Testis (tissue), 2 donors: ENCODE measurements at regions not wholly inside any gene's neighbourhood (a gene's known extent, or its start where the extent isn't known, plus 50 kb on each side); places are given as distances from the start of the nearest gene placed in this dataset.

Source experiments
- POLR2A ChIP-seq: fragments of 450-650 bp; IDR thresholded peaks from one replicate; pipeline ENCODE4 v1.6.1; 2017; ENCODE audit warnings: antibody characterized with exemption, mild to moderate bottlenecking, moderate library complexity
- TF ChIP-seq, protein P1 (sequence below), 3 experiments: fragments of 450-650 bp in 2 of 3; fragments of 200-600 bp in 1 of 3; sonication (generic) in 1 of 3; IDR thresholded peaks; one replicate each; pipeline ENCODE4 v1.5.1; 2016 to 2019; ENCODE audit warnings: antibody characterized with exemption in 3 of 3, mild to moderate bottlenecking in 2 of 3, moderate library complexity in 1 of 3

DNA sequence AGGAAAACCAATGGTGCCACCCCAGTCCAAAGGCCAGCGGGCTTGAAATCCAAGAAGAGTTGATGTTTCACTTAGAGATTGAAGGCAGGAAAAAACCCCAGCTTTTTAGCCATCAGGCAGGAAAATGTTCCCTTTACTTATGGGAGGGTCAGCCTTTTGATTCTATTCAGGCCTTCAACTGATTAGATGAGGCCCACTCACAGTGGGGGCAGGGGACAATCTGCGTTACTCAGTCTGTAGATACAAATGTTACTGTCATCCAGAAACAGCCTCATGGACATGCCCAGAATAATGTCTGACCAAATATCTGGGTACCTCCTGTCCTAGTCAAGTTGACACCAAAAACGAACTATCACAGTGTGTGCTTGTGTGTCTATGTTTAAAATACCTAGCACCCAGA, 121.2 kb upstream of the KCNQ5 start:
- TF ChIP-seq, protein P1, sequence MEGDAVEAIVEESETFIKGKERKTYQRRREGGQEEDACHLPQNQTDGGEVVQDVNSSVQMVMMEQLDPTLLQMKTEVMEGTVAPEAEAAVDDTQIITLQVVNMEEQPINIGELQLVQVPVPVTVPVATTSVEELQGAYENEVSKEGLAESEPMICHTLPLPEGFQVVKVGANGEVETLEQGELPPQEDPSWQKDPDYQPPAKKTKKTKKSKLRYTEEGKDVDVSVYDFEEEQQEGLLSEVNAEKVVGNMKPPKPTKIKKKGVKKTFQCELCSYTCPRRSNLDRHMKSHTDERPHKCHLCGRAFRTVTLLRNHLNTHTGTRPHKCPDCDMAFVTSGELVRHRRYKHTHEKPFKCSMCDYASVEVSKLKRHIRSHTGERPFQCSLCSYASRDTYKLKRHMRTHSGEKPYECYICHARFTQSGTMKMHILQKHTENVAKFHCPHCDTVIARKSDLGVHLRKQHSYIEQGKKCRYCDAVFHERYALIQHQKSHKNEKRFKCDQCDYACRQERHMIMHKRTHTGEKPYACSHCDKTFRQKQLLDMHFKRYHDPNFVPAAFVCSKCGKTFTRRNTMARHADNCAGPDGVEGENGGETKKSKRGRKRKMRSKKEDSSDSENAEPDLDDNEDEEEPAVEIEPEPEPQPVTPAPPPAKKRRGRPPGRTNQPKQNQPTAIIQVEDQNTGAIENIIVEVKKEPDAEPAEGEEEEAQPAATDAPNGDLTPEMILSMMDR (IDR thresholded peaks at IDR 0.05): no peak
- TF ChIP-seq POLR2A: no peak
